ENCODE measurements at regions not wholly inside any gene's neighbourhood (a gene's known extent, or its start where the extent isn't known, plus 50 kb on each side); places are given as distances from the start of the nearest gene placed in this dataset.

DNA sequence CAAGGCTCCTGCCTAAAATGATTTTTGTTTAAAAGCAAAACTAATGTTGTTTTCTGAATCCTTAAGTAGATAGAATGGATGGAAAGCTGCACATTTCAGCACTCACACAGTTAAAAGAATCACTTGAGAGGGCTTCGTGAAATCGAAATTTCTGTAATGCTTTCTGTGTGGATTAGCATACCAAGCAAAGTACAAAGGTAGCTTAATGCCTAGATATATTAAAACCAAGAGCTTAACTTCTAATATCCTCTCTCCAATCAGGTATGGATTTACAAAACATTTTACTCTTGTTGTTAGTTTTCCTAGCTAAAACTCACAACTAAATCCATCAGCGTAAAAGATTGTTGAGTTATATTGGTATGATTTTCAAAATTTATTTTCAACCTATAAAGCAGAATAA lies 378.8 kb upstream of the PRMT6 start:
- Histone ChIP-seq H3K27me3 (ENCODE audit: control insufficient read depth, insufficient read depth, low read length) (no peaks in the 10 kb centered on the region), H3K9ac (ENCODE audit: low read depth, low read length) (no peak overlapping the region), H3K9me3 (ENCODE audit: control insufficient read depth, insufficient read depth, low read length) (no peaks in the 10 kb centered on the region), H3K4me1 (ENCODE audit: control insufficient read depth, insufficient read depth, low read length) (no peaks in the 10 kb centered on the region), H3K36me3 (ENCODE audit: control insufficient read depth, insufficient read depth, low read length) (no peaks in the 10 kb centered on the region), H3K4me3 (ENCODE audit: low read depth, low read length) (no peak overlapping the region), H3K27ac (ENCODE audit: low read depth, low read length) (no peak overlapping the region)

DNA sequence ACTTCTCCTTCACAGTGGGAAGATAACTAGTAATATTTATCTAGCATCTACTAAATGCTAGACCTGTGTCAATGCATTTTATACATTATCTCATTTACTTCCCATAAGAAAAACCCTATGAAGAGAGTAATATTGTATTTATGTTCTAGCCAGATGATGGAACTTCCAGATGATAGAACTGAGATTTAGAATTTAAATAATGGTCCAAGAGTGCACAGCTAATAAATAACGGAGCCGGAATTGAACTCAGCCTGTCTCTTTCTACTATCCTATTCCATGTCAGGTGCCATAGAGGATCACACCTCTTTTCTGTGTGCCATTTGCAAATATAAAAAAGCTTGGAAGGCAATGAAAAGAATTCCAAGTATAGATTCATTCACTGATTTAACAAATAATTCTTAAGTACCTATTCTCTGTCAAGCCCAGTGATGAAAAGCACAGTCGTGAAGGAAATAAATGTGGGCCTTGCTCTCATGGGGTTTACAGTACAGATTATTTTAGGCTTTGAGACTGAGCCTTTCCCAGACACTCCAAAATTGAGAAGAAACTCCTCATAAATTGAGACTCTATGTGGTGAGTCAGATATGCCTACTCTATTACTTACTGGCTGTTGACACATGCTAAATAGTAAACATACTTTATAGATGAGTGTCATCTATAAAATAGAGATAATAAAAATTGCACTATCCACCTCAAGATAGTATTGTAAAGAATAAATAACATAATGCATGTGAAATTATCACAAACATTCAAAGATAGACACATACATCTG lies 378.0 kb upstream of the PRMT6 start:
- no peaks in the 10 kb centered on the region for H3K4me1 ChIP-seq (ENCODE audit: control insufficient read depth, insufficient read depth, low read length)
- no peak overlapping the region for H3K27ac ChIP-seq (ENCODE audit: low read depth, low read length)

DNA sequence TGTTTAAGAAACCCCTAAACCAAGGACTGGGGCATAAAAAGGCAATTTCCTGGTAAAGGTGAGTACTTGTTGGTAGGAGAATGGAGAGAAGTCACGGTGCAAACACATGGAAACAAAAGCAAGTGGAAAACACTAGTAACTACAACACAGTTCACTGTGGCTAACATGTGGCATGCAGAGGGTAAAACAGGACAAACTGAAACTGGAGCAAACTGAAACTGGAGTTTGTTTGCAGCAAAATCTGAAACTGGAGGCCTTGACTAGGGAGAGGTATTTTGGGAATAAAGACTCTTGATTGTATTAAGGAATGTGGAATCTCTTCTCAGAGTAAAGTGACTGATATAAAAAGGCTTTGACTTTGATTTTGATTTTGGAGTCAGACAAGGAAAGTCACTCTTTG lies 376.3 kb upstream of the PRMT6 start:
- H3K4me3 ChIP-seq (ENCODE audit: low read depth, low read length), result no peak overlapping the region
- no peaks in the 10 kb centered on the region for H3K4me1 ChIP-seq (ENCODE audit: control insufficient read depth, insufficient read depth, low read length)
- no peak overlapping the region for H3K9ac ChIP-seq (ENCODE audit: low read depth, low read length)
- H3K36me3 ChIP-seq (ENCODE audit: control insufficient read depth, insufficient read depth, low read length), result no peaks in the 10 kb centered on the region
- H3K27me3 ChIP-seq (ENCODE audit: control insufficient read depth, insufficient read depth, low read length), result no peaks in the 10 kb centered on the region
- H3K27ac ChIP-seq (ENCODE audit: low read depth, low read length), result no peak overlapping the region
- no peaks in the 10 kb centered on the region for H3K9me3 ChIP-seq (ENCODE audit: control insufficient read depth, insufficient read depth, low read length)

More for the DNA sequence above, 378.0 kb upstream of the PRMT6 start:
- Histone ChIP-seq H3K9ac (ENCODE audit: low read depth, low read length) (no peak overlapping the region), H3K4me3 (ENCODE audit: low read depth, low read length) (no peak overlapping the region), H3K36me3 (ENCODE audit: control insufficient read depth, insufficient read depth, low read length) (no peaks in the 10 kb centered on the region), H3K9me3 (ENCODE audit: control insufficient read depth, insufficient read depth, low read length) (no peaks in the 10 kb centered on the region), H3K27me3 (ENCODE audit: control insufficient read depth, insufficient read depth, low read length) (no peaks in the 10 kb centered on the region)

DNA sequence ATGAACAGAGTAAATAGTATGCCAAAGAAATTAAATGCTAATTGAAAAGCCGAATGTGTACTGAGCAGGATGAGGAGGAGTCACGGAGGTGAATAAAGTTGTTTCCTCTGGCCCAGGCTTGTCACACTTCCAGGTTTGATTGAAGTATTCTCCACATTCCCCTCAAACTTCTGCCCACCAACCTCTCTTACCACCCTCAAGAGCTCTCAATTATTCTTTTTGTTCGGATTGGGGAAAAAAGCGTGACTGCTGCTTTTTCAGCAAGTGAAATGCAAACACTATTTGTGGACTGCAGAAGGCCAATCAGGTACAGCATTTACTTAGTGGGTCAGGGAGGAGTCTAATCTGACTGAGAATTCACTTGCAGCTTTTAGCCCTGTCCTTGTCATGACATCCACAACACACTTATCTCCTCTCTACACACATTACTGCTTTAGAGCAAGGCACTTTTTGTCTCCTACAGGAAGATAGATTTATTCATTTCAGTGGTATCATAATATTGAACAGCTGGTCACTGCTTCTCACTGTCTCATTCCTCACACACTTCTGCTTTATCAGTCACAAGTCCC lies 375.6 kb upstream of the PRMT6 start:
- Histone ChIP-seq H3K27ac (ENCODE audit: low read depth, low read length) (no peak overlapping the region), H3K27me3 (ENCODE audit: control insufficient read depth, insufficient read depth, low read length) (no peaks in the 10 kb centered on the region), H3K4me1 (ENCODE audit: control insufficient read depth, insufficient read depth, low read length) (no peaks in the 10 kb centered on the region), H3K36me3 (ENCODE audit: control insufficient read depth, insufficient read depth, low read length) (no peaks in the 10 kb centered on the region), H3K9me3 (ENCODE audit: control insufficient read depth, insufficient read depth, low read length) (no peaks in the 10 kb centered on the region), H3K9ac (ENCODE audit: low read depth, low read length) (no peak overlapping the region), H3K4me3 (ENCODE audit: low read depth, low read length) (no peak overlapping the region)

DNA sequence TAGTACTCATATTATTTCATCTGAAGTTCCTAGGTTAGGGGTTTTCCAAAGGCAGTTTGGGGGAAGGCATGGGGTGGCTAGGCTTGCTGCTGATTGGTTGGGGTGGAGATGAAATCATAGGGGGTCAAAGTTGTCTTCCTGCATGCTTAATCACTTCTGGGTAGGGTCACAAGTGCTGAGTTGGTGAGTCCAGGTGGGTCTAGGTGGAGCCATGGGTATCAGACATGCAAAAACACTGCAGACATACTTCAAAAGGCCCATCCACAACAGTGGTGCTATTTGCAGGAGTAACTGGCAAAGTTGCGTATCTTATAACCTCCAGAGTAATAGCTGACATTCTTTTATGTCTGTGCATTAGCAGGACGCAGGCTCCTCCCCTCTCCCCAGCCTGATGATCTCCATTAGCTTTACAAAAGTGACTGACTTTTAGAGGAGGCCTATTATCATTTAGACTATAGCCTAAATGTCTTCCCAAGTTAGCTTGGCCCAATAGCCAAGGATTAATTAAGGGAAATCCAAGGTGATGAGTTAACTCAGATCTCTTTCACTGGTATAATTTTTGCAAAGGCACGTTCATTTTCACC lies 374.4 kb upstream of the PRMT6 start:
- Histone ChIP-seq H3K9ac (ENCODE audit: low read depth, low read length) (no peak overlapping the region), H3K4me3 (ENCODE audit: low read depth, low read length) (no peak overlapping the region), H3K9me3 (ENCODE audit: control insufficient read depth, insufficient read depth, low read length) (no peaks in the 10 kb centered on the region), H3K27me3 (ENCODE audit: control insufficient read depth, insufficient read depth, low read length) (no peaks in the 10 kb centered on the region), H3K36me3 (ENCODE audit: control insufficient read depth, insufficient read depth, low read length) (no peaks in the 10 kb centered on the region), H3K27ac (ENCODE audit: low read depth, low read length) (no peak overlapping the region), H3K4me1 (ENCODE audit: control insufficient read depth, insufficient read depth, low read length) (no peaks in the 10 kb centered on the region)

DNA sequence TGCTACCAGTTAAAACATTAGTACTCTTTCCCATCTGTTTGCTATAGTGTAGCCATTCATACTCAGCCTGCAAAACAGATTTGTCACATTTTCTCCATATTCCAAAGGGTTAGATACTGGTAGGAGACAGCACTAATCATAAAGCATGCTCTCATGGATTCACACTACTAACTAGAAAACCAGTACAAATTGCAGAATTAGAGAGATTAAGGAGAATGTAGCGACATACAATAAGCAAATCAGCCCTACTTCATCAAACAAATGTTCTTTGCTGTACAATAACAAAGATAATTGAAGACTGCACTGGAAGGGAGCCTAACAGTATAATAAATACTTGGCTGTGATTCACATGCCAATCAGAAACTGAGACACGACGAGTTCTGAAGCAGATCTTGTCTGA lies 368.0 kb upstream of the PRMT6 start:
- H3K36me3 ChIP-seq (ENCODE audit: control insufficient read depth, insufficient read depth, low read length), result no peaks in the 10 kb centered on the region
- no peaks in the 10 kb centered on the region for H3K9me3 ChIP-seq (ENCODE audit: control insufficient read depth, insufficient read depth, low read length)

DNA sequence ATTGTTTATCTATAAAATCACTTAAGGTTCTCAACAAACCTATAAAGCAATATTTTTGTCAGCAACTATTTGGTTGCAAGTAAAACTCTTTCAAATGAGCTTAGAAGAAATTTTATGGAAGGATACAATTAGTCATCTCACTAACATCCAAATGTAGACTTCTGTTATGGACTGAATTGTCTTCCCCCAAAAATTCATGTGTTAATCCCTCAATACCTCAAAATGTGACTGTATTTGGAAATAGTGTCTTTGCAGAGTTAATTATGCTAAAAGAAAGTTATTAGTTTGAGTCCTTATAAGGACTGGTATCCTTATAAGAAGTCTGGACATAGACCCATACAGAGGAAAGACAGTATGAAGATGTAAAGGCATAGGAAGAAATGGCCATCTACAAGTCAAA lies 357.8 kb upstream of the PRMT6 start:
- Histone ChIP-seq H3K27ac (ENCODE audit: low read depth, low read length) (no peak overlapping the region), H3K36me3 (ENCODE audit: control insufficient read depth, insufficient read depth, low read length) (no peaks in the 10 kb centered on the region)

More for the DNA sequence above, 368.0 kb upstream of the PRMT6 start:
- no peaks in the 10 kb centered on the region for H3K27me3 ChIP-seq (ENCODE audit: control insufficient read depth, insufficient read depth, low read length)
- H3K4me1 ChIP-seq (ENCODE audit: control insufficient read depth, insufficient read depth, low read length), result no peaks in the 10 kb centered on the region
- no peak overlapping the region for H3K27ac ChIP-seq (ENCODE audit: low read depth, low read length)
- no peak overlapping the region for H3K9ac ChIP-seq (ENCODE audit: low read depth, low read length)
- H3K4me3 ChIP-seq (ENCODE audit: low read depth, low read length), result no peak overlapping the region

DNA sequence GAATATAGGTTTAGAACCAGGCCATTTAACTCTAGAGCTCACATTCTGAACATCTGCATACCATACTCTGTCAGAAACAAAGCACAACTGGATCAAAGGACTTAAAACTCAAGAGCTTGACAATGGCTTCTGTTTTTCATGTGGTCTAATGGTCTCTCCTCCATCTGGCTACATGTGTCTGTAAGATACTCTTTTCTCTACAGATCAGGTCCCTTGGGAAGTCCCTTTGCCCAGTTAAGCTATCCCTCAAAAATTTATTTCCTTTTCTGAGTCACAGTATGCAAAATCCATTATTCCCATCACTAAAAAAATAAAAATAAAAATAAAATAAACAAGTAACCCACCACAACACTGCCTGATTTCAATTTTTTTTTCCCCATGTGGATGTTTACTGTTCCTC lies 357.0 kb upstream of the PRMT6 start:
- H3K4me1 ChIP-seq (ENCODE audit: control insufficient read depth, insufficient read depth, low read length), result no peaks in the 10 kb centered on the region
- H3K4me3 ChIP-seq (ENCODE audit: low read depth, low read length), result no peak overlapping the region
- H3K9me3 ChIP-seq (ENCODE audit: control insufficient read depth, insufficient read depth, low read length), result no peaks in the 10 kb centered on the region
- no peak overlapping the region for H3K27ac ChIP-seq (ENCODE audit: low read depth, low read length)
- H3K36me3 ChIP-seq (ENCODE audit: control insufficient read depth, insufficient read depth, low read length), result no peaks in the 10 kb centered on the region
- no peaks in the 10 kb centered on the region for H3K27me3 ChIP-seq (ENCODE audit: control insufficient read depth, insufficient read depth, low read length)
- no peak overlapping the region for H3K9ac ChIP-seq (ENCODE audit: low read depth, low read length)

More for the DNA sequence above, 357.8 kb upstream of the PRMT6 start:
- no peaks in the 10 kb centered on the region for H3K4me1 ChIP-seq (ENCODE audit: control insufficient read depth, insufficient read depth, low read length)
- H3K9ac ChIP-seq (ENCODE audit: low read depth, low read length), result no peak overlapping the region
- no peaks in the 10 kb centered on the region for H3K27me3 ChIP-seq (ENCODE audit: control insufficient read depth, insufficient read depth, low read length)
- no peaks in the 10 kb centered on the region for H3K9me3 ChIP-seq (ENCODE audit: control insufficient read depth, insufficient read depth, low read length)
- H3K4me3 ChIP-seq (ENCODE audit: low read depth, low read length), result no peak overlapping the region

DNA sequence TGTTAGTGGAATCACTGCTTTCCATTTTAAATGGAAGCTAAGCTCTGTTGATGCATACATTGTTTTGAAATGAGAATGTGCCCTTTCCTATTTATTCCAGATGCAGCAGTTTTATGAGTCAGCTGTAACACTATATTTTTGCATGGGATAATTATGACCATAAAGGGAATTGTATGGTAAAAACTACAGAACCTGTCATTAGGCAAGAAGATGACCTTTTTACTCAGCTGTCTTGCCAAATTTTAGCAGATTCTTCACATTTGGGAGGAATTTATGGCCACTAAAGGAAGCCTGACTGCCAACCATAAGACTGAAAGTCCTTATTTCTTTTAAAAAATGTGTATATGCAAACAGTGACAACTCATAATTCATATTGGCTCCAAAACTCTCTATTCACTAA lies 356.3 kb upstream of the PRMT6 start:
- Histone ChIP-seq H3K27ac (ENCODE audit: low read depth, low read length) (no peak overlapping the region), H3K9ac (ENCODE audit: low read depth, low read length) (no peak overlapping the region), H3K27me3 (ENCODE audit: control insufficient read depth, insufficient read depth, low read length) (no peaks in the 10 kb centered on the region), H3K4me1 (ENCODE audit: control insufficient read depth, insufficient read depth, low read length) (no peaks in the 10 kb centered on the region), H3K36me3 (ENCODE audit: control insufficient read depth, insufficient read depth, low read length) (no peaks in the 10 kb centered on the region), H3K9me3 (ENCODE audit: control insufficient read depth, insufficient read depth, low read length) (no peaks in the 10 kb centered on the region), H3K4me3 (ENCODE audit: low read depth, low read length) (no peak overlapping the region)

DNA sequence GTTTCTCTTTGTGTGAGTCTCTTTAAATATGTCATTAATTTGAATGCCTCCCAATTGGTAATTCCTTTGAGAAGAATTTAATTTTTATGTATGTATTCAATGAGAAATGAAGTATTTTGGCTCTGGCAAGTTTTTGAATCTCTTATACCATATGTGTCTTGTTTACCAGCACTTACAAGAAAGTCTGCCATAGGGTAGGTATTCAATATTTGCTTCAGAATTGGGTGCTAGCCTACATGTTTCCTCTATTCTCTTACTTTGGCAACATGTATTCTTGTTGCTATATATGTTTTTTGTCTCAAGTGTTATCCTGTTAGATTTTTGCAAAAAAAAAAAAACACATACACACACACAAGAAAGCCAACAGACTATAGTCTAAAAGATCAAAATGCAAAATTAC lies 350.5 kb upstream of the PRMT6 start:
- Histone ChIP-seq H3K9ac (ENCODE audit: low read depth, low read length) (no peak overlapping the region), H3K36me3 (ENCODE audit: control insufficient read depth, insufficient read depth, low read length) (no peaks in the 10 kb centered on the region), H3K27me3 (ENCODE audit: control insufficient read depth, insufficient read depth, low read length) (no peaks in the 10 kb centered on the region), H3K9me3 (ENCODE audit: control insufficient read depth, insufficient read depth, low read length) (no peaks in the 10 kb centered on the region), H3K27ac (ENCODE audit: low read depth, low read length) (no peak overlapping the region), H3K4me3 (ENCODE audit: low read depth, low read length) (no peak overlapping the region), H3K4me1 (ENCODE audit: control insufficient read depth, insufficient read depth, low read length) (peaks cover 23% of the 10 kb centered on the region)

DNA sequence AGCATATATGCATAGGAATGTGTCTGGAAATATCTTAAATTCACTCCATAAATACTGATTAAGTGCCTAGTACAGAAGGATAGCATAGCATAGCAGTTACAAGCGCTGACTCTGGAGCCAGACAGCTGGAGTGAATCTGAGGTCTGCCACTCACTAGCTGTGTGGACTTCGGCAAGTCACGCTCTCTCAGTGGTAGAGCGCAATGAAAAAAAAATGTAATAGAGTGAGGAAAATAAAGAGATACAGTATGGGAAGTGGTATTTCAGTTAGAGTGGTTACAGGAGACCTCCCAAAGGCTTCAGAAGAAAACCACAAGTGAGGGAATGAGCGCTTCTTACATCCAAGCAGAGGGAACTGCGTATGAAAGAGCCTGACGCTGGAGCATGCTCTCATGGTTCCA lies 338.9 kb upstream of the PRMT6 start:
- no peak overlapping the region for H3K4me3 ChIP-seq (ENCODE audit: low read depth, low read length)
- H3K27me3 ChIP-seq (ENCODE audit: control insufficient read depth, insufficient read depth, low read length), result no peaks in the 10 kb centered on the region
- H3K36me3 ChIP-seq (ENCODE audit: control insufficient read depth, insufficient read depth, low read length), result no peaks in the 10 kb centered on the region
- H3K9me3 ChIP-seq (ENCODE audit: control insufficient read depth, insufficient read depth, low read length), result no peaks in the 10 kb centered on the region
- H3K27ac ChIP-seq (ENCODE audit: low read depth, low read length), result no peak overlapping the region
- no peaks in the 10 kb centered on the region for H3K4me1 ChIP-seq (ENCODE audit: control insufficient read depth, insufficient read depth, low read length)
- no peak overlapping the region for H3K9ac ChIP-seq (ENCODE audit: low read depth, low read length)
